ENCODE measurements at regions not wholly inside any gene's neighbourhood (a gene's known extent, or its start where the extent isn't known, plus 50 kb on each side); places are given as distances from the start of the nearest gene placed in this dataset.

DNA sequence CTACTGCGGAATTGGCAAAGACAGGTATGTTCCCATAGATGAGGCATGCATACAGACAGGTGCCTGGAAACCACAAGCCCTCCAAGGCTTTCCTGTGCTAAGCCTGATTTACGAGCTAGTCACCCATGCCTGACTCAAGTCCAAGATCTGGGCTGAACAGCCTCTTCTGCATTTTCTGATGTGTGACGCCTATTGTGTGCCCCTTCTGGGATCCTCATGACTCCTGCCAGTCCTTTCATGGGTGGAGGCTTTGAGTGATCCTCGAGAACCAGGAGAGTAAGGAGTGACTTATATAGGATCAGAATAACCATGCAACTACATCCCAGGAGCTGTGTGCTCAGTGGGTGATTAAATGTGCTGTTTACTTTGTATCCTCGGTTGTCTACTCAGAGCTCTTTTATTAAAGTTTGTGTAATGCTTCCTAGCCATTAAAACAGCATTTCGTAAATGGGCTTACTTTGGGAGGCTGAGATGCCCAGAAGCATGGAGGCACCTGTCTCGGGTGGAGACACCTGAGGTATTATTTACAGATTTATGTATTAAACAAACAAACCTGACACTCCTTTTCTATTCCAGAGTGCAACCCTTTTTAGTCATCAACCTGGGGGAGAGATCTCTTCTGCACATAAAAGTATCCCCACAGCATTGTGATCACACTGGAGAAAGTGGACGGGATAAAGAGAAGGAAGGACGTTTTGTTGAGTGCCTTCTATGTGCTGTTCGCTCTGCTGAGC lies 373.0 kb upstream of the DYNLRB2 start:
- no peak for TF ChIP-seq CTCF (IDR thresholded peaks at IDR 0.05)
- no peak for TF ChIP-seq POLR2A (IDR thresholded peaks at IDR 0.05)
